GM04503 (cell line): ENCODE measurements at regions not wholly inside any gene's neighbourhood (a gene's known extent, or its start where the extent isn't known, plus 50 kb on each side); places are given as distances from the start of the nearest gene placed in this dataset.

Experiments
- DNase-seq: peaks from one replicate; pipeline ENCODE4 v3.0.0-alpha.2; 2012; ENCODE audit warnings: low read depth

DNA sequence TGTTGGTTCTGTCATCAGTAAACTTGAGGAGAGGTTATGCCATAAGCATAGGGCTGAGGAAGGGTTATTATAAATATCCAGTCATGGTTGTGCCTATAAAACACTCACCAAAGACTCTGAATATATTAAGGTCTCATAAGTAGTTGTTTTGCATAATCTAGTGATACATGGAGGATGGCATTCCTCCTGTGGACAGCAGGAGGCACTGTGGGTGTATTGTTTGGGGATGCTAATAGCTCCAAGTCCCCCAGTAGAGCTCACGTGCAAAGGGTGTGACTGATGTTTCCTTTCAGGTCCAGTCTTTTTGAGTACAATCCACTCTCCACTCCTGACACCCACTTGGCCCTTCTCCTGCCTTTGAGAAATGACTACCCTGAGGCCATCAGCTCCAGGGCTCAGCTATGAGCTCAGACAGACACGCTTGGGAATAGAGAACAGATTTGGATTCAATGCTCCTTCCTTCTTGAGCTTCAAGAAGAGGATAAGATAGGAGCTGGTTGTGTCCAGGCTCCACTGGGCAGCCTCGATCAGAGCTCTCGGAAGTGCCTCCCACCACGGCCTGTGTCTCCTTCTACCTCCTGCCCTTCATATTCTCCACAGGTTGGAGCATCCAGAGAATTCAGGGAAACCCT, 85.2 kb upstream of the IGLL5 start:
- DNase-seq = no peak

DNA sequence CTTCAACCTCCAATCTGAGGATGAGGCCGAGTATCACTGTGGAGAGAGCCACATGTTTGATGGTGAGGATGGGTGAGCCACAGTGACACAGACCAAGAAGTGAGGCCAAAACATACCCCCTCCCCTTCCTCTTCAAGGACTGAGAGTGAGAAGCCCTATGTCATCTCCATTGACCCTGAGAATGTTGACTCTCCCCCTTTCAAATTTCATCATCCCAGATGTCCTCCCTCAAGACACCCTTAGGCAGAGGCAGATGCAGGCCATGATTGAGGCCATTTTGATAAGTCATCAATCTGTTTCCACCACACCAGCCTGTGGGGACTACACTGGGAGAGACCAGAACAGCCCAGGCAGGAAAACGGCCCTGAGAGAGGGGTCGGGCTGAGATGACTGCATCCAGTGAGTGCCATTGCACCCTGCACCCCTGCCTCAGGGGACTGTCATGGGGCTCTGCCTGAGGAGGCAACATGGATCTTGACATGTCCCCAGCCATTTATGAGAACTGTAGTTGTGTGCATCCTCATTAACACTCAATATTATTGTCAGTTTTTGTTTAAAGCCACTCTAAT, 84.2 kb upstream of the IGLL5 start:
- no peak for DNase-seq

DNA sequence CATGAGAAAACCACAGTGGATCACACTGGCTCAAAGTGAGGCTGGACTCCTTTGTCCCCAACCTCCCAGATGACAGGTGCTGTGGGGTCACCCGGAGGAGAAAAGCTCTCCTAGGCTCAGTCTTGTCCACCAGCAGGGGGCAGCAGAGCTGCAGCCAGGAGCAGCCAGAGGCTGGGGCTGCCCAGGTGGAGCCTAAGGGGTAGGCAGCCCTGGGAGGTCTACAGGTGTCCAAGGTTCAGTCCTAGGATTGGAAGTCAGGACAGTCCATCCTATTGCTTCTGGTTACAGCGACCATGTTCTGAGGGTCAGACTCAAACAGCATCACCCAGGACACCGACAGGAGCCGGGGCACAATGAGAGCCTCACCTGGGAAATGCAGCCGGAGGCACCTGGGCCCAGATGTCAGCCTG, 77.6 kb upstream of the IGLL5 start:
- no peak for DNase-seq

DNA sequence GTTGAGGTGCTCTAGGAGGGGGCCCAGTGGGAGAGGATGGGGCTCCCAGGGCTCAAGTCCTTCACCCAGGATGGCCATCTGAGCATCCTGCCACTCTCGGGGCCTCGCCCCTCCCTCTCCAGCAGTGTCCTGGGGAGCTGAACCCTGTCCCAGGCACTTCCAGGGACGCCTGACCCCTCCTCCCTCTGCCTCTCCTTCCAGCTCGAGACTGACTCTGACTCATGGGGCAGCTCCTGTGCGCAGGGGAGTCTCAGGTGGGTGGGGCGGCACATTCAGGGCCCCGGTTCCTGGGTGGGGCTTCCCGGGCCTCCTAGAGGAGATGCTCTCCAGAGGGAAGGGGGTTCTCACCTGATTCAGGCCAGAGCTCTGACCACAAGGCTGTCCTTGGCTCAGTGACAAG, 77.1 kb upstream of the IGLL5 start:
- DNase-seq = no peak

DNA sequence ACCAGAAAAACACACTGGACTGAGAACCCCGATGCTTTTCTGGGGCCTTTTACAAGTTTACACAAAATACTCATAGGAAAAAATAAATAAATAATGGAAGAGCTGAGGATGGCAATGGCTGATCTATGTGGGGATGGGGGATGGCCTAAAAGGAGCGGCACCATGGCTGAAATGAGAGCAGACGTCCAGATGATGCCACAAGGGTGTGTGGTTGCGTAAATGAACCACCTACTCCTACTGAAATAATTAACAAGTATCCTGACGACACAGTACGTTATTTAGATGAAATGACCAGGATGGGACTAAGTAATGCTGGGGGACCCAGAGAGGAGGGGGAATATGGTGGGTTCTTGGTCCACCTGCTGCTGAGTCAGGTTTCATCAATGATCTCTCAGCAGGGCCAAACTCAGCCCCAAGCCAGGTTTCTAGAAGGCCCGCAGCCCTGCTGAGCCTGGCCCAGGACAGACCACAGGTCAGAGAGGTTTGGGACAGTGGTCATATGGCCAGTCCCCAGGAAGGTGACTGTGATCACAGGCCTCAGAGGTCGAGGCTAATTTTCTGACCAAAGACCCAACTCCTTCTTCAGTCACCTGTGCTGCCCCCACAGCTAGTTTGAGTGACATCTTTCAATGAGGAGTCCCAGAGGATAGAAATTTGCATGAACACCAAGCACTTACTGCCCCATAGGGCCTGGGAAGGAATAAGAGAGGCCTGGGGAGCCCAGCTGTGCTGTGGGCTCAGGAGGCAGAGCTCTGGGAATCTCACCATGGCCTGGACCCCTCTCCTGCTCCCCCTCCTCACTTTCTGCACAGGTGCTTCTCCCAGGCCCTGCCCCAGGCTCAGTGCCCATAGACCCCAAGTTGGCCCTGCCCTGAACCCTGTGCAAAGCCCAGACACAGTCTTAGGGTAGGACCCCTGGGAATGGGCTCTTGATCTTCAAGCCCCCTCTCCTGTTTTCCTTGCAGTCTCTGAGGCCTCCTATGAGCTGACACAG, 76.3 kb upstream of the IGLL5 start:
- no peak for DNase-seq

DNA sequence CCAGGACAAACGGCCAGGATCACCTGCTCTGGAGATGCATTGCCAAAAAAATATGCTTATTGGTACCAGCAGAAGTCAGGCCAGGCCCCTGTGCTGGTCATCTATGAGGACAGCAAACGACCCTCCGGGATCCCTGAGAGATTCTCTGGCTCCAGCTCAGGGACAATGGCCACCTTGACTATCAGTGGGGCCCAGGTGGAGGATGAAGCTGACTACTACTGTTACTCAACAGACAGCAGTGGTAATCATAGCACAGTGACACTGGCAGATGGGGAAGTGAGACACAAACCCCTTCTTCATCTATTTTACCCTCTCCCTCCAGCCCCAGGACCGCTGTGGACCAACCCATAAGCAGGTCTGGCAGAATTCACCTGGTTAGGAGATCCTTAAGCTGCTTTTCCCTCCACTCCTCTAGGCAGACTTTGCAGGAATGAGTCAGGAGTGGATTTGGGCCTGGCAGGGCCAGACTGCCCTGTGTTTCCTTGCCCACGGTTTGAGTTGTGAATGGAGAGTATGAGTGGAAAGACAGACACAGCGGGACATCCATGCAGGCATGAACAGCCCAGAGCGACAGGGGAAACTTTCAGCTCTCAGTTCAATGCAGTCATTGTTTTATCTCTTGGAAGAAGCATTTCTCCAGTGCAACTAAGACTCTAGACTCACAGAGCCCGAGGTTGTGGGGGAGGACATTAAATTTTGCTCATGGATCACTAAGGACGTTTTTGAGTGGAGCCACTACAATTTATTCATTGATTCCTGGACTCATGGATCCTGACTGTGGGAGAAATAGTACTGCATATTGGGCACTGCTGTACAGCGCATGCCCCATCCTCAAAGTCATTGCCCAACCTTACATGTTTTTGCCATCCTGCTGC, 75.3 kb upstream of the IGLL5 start:
- no peak for DNase-seq

DNA sequence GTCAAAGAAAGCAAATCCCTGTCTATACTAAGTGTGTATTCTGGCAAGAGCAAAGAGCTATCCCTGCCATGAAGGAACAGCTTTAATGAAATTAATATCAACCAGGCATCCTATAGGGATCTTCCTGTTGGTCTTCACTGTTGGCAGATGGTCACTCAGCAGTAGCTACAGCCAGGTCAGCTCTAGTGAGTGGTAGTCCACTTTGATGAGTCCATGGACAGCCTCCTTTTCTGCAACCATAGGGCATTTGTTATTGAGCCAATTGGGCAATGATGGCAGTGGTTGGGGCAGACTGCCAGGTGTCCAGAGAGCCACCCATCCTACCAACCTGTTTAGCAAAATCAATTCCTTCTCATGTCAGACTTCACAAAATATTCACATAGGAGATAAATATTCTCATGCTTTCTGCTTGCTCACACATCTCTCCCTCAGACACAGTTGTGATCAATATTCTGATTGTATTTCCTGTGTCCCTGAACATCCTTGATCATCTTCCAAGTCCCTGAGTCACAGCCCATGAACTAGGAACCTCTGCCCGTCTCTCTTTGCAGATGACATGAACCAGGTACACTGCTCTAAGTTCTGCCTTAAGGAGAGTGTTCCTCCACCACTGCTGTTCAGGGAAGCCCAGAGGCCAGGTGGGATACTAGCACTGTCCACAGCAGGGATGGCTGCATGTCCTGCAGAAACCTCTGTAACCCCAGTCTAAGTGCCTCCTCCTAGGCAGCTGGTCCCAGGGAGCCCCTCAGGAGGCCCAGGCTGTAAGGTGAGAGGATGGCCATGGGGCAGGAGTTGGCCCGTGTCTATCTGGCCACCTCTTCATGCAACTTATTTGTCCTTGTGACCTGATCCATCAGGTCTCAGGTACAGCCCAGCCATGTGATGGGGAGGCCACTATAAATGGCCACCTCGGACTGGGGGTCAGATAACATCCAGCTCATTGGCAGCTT, 74.2 kb upstream of the IGLL5 start:
- no peak for DNase-seq

DNA sequence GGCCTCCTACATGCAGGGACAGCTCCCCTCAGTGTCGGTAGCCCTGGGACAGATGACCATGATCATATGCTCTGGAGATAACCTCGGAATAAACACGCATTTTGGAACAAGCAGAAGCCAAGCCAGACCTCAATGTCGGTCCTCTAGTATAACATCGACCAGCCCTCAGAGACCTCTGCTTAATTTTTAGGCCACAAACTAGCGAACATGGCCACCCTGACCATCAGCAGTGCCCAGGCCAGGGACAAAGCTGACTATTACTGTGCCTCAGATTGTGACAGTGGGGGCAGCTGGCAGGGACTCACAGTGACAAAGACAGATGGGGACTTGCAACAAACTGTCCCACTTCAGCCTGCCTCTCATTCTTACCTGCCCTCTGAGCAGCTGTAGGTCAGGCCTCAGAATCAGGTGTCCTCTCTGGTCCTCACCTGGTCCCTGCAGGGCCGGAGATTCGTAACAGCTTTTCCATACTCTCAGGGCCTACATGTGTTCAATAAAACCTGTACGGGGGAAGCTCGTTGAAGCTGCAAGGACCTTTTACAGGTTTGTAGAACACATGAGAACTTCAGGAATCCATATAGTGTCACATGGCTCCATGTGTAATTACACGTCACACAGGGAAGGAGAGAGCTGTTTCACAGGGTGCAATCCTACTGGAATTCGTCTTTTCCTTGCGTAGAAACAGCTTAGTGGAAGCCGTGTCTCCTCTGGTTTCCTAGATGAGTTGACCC, 72.8 kb upstream of the IGLL5 start:
- no peak for DNase-seq

DNA sequence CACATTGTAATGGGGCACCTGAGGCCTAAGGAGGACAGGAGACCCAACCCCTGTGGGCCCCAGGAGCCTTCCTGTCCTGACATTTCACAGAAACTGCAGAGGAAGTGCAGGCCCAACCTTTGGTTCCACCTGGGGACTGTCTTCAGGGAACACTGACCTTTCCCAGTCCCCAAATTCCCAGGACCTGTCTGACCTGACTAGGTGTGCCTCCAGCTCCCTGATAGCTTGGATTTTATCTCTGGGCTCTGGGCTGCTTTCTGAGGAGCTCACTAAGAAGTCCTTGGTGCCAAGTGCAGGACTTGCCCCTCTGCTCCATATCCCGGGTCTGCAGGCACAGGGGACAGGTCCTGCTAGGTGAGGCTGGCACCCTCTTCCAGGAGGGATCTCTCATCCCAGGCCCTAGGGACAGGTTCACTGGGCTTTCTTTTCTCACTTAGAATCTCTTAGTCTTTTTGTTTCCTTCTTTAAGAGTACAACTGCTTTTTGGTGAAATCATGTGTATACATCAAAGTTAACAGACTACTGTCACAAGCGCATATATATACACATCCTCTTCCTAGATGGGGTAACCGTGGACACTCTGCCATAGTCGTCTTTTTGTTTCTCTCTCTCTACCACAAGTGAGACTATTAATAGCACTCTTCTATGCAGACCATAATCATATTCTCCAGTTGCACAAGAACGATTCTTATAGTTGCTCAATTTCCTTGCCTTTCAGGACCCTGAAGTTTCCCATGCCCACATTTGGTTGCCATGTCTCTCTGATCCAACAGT, 72.0 kb upstream of the IGLL5 start:
- DNase-seq = no peak

DNA sequence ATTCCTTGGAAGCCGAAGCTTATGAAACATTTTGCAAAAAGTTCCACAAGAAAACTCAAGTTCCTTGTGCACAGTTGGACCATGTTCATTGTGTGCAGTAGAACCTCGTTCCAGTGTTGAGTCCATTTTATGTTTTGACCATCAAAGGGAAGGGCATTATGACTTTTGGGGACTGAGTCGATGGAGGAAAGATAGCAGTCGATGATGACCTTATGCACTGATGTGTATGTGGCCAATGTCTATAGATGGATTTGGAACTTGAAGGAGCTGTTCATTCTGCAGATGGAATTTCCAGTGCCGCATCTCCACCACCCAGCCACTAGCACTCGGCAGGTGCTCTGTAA, 71.5 kb upstream of the IGLL5 start:
- DNase-seq = no peak

DNA sequence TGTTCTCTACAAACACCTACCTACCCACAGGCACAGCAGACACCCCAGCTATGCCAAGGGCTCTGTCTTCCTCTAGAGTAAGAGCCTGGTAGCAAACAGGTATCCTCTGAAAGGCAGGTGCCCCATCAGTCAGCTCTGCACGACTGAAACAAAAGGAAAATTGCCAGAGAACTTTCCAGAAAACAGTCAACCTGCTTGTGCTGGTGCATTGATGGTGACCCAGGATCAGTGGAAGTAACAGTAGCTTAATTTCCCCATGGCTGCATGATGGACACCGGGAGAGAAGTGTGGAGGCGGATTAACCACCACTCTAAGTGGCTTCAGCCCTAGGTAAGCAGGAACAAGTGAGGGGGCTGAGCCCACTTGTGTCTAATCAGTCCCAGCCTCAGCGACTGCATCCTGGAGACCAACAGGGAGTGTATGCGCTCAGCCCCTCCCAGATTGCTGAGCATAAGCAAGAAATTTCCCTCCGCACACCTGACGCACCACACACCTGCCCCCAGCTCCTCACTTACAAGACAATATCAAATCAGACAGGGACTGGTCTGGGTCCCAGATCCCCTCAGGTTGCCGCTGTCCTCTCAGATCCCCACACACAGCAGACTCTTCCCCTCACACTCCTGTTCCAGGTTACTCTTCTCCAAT, 70.7 kb upstream of the IGLL5 start:
- no peak for DNase-seq

DNA sequence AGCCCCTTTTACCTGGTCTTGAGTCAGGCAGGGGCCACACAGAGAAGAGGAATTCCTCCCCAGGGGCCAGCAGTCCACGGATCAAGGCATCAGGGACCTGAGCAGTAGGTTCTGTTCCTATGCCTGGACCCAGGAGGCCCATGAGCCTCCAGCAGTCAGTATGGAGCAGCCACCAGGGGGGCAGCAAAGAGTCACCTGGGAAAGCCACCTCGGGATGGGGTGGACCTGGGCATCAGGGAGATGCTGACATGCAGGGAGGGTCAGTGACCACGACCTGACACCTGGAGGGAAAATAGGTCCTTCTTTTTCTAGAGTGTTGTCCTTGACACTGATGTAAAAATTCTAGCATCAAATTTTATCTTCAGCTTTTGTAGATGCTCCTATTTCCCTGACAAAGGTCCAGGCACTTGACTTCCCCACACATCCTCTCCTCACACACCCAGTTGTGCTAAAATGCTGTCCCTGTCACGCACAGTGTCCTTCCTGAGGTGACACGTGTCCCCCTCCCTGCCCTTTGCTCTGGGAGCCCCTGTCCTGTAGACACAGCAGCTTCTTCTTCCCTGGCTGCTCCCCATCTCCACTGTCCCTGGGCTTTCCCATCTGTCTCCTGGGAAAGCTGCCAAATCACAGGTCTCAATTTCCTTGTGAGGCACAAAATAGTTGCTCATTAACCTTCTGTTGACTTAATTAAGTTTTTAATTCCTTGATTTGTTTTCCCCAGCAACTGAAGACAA, 70.0 kb upstream of the IGLL5 start:
- no peak for DNase-seq

DNA sequence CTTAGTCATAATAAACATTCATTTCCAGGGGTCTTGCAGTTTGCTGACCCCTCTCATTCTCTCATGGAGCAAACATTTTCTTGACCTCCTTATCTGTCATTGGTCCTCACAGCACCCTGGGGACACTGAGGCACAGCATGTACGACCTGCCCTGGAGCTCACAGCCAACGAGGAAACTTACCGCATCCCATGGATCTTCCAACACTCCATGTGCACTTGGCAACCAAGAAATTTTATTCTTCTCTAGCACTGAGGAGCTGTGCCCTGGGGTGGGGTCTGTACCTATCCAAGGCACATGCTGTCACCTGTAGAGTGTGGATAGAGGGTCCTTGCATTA, 69.4 kb upstream of the IGLL5 start:
- DNase-seq = no peak

DNA sequence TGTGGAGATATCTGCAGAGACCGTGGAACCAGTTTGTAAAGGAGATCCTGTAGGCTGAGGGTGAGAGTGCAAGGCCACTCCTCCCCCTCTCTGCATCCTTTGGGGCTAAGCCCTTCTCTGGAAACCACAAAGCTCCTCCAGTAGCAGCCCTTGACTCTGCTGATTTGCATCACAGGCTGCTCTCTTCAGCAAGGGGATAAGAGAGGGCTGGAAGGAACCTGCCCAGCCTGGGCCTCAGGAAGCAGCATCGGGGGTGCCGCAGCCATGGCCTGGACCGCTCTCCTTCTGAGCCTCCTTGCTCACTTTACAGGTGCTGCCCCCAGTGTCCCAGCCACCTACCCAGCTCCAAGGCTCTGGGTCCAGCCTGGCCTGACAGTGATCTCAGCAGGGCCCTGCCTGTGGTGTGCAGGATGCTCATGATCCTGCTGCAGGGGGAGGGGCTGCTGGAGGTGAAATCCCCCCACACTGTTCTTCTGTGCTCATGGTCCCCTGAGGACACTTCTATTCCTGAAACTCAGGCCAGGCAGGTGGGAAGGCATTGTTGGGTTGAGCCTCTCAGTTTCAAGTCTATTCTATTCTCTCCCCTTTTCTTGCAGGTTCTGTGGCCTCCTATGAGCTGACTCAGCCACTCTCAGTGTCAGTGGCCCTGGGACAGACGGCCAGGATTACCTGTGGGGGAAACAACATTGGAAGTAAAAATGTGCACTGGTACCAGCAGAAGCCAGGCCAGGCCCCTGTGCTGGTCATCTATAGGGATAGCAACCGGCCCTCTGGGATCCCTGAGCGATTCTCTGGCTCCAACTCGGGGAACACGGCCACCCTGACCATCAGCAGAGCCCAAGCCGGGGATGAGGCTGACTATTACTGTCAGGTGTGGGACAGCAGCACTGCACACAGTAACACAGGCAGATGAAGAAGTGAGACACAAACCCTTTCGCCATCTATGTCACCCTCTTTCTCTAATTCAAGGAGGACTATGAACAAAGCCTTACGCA, 68.5 kb upstream of the IGLL5 start:
- no peak for DNase-seq

DNA sequence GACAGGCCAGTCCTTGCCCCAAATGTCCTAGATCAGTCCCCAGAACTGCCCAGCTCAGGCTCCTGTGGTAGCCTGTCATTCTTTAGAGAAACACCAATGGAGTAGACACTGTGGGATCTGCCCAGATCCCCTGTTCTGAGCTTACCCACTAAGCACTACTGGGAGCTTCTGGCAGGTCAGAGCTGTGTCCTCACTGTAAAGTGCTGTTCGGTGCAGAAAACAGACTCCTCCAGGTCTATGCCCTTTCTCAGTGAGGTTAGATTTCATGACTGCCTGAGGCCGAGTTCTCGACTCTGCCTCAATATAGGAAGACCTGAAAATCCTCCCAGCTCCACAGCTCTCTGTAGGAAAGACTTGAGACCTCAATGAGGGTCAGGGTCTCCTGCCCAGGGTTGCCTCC, 67.5 kb upstream of the IGLL5 start:
- DNase-seq = no peak

DNA sequence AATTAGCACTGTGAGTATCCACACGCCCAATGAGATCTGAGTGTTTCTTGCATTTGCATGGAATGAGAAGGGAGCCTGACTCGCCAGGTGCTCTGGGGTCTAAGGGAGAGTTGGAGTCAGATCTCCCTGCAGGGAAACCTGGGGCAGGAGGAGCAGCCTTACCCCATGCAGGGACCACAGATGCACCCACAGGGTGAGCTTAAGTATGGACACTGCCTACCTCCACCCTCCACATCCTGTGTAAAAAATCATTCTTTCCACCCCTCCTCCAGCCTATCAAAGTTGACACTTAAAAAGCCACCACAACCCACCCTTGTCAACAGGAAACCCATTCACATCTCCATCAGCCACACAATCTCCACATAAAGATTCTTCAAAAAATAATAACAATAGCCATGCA, 67.0 kb upstream of the IGLL5 start:
- DNase-seq = no peak

DNA sequence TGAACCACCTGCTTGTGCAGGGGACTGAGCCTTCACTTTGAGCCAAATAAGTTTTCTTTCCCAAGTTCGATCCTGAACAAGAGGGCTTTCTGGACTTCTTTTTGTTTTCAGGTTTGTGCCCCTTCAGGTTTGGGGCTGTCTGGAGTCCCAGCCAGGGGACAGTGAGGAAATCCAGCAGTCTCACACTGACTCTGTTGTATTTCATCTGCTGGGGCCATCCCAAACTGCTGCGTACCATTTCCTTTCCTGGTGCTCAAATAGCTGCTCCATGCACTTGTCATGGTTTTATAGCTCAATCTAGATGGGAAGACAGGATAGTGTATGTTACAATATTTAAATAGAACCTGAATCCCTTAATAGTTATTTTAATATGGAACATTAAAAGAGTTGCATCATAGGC, 66.3 kb upstream of the IGLL5 start:
- DNase-seq = no peak
